A549 (cell line): ENCODE measurements at regions not wholly inside any gene's neighbourhood (a gene's known extent, or its start where the extent isn't known, plus 50 kb on each side); places are given as distances from the start of the nearest gene placed in this dataset.

ENCODE experiments used
- ATAC-seq, 2 experiments: fragments of 200-7000 bp in 1 of 2; fragments of >200 bp in 1 of 2; cut with Nextera tagmentation in 1 of 2; cut with Tn5 transposase in 1 of 2; 3 replicates each; pipeline versions ENCODE4 v1.8.0 to v1.9.1; 2018 to 2020; ENCODE audit warnings: mild to moderate bottlenecking in 1 of 2, moderate library complexity in 1 of 2
- CTCF ChIA-PET: fragments of 300-600 bp; sonication (Branson Sonifier 250); formaldehyde crosslinking; extraction: SDS; loops from one replicate; lab custom pipeline; 2021; ENCODE audit warnings: antibody characterized with exemption, inconsistent platforms; lab: Yijun Ruan, JAX
- POLR2A ChIA-PET: fragments of 350-600 bp; formaldehyde crosslinking; extraction: SDS; loops from one replicate; lab custom pipeline; 2021; ENCODE audit warnings: antibody characterized with exemption, inconsistent platforms; lab: Yijun Ruan, JAX
- DNase-seq, 2 experiments: peaks; one replicate each; pipeline versions ENCODE4 v3.0.0 to v3.0.0-alpha.2; 2011 to 2016; ENCODE audit warnings: low read depth in 1 of 2, low spot score in 1 of 2
- FAIRE-seq: peaks from 2 replicates; lab custom pipeline; 2011; peaks lifted over from hg19 to GRCh38; lab: Jason Lieb, UNC
- H3K27ac ChIP-seq, 2 experiments: fragments of >200 bp; sonication (Bioruptor Twin); formaldehyde crosslinking; 3 replicates each; pipeline ENCODE4 v1.5.1; 2016 to 2017
- H3K4me1 ChIP-seq: fragments of >200 bp; sonication (Bioruptor Twin); formaldehyde crosslinking; 3 replicates; pipeline ENCODE4 v1.6.1; 2016
- H3K4me2 ChIP-seq: fragments of >200 bp; sonication (Bioruptor Twin); formaldehyde crosslinking; 3 replicates; pipeline ENCODE4 v1.6.1; 2016
- H3K4me3 ChIP-seq: fragments of >200 bp; sonication (Bioruptor Twin); formaldehyde crosslinking; 3 replicates; pipeline ENCODE4 v1.5.1; 2016
- H3K9me3 ChIP-seq: fragments of >200 bp; sonication (Bioruptor Twin); formaldehyde crosslinking; 3 replicates; pipeline ENCODE4 v1.6.1; 2016
- ATOH8 ChIP-seq: fragments of 250-450 bp; sonication (Bioruptor Pico); IDR thresholded peaks from 2 replicates; pipeline ENCODE4 v1.5.0; 2020; ENCODE audit warnings: low read depth, mild to moderate bottlenecking, moderate library complexity
- CTCF ChIP-seq: fragments of >200 bp; sonication (Bioruptor Twin); formaldehyde crosslinking; IDR thresholded peaks from 3 replicates; pipeline ENCODE4 v1.5.1; 2016
- ESRRA ChIP-seq: fragments of 150-350 bp; IDR thresholded peaks from 2 replicates; pipeline ENCODE4 v1.6.1; 2014; ENCODE audit warnings: mild to moderate bottlenecking, low read length, borderline replicate concordance
- FOSL2 ChIP-seq, 2 experiments: fragments of 450-650 bp in 1 of 2; fragments of >200 bp in 1 of 2; sonication (Bioruptor Twin) in 1 of 2; formaldehyde crosslinking; IDR thresholded peaks; 2 replicates each; pipeline versions ENCODE4 v1.5.0 to v1.6.1; 2016 to 2020; ENCODE audit warnings: mild to moderate bottlenecking in 1 of 2, moderate library complexity in 1 of 2
- HMGXB4 ChIP-seq: fragments of 250-450 bp; sonication (Bioruptor Pico); IDR thresholded peaks from 2 replicates; pipeline ENCODE4 v1.5.0; 2021; ENCODE audit warnings: mild to moderate bottlenecking, moderate library complexity, borderline replicate concordance
- HOXA7 ChIP-seq: fragments of 250-450 bp; sonication (Bioruptor Pico); IDR thresholded peaks from 2 replicates; pipeline ENCODE4 v1.5.0; 2020; ENCODE audit warnings: mild to moderate bottlenecking, moderate library complexity
- HOXB13 ChIP-seq: fragments of 250-450 bp; sonication (Bioruptor Pico); IDR thresholded peaks from 2 replicates; pipeline ENCODE4 v1.5.0; 2020; ENCODE audit warnings: low read depth, mild to moderate bottlenecking, moderate library complexity
- MAX ChIP-seq: IDR thresholded peaks from 2 replicates; pipeline ENCODE4 v1.6.1; 2012
- MYC ChIP-seq: IDR thresholded peaks from 2 replicates; pipeline ENCODE4 v1.6.1; 2012; ENCODE audit warnings: mild to moderate bottlenecking, inconsistent platforms, low read length, improper control_type of control experiment, borderline replicate concordance
- NFE2L2 ChIP-seq: fragments of 150-350 bp; conservative IDR thresholded peaks from 2 replicates; pipeline ENCODE4 v1.6.1; 2014; ENCODE audit warnings: low read length
- PBX3 ChIP-seq: IDR thresholded peaks from 2 replicates; pipeline ENCODE4 v1.6.1; 2012
- PHF8 ChIP-seq: fragments of 200-600 bp; sonication (generic); IDR thresholded peaks from 2 replicates; pipeline ENCODE4 v1.6.1; 2016; ENCODE audit warnings: low read depth, mild to moderate bottlenecking, antibody characterized with exemption, moderate library complexity, borderline replicate concordance
- POLR2AphosphoS2 ChIP-seq: conservative IDR thresholded peaks from 2 replicates; pipeline ENCODE4 v1.6.1; 2012; ENCODE audit warnings: low read length, improper control_type of control experiment, inconsistent platforms
- REST ChIP-seq: fragments of 200-600 bp; sonication (generic); IDR thresholded peaks from 2 replicates; pipeline ENCODE4 v1.6.1; 2016; ENCODE audit warnings: antibody characterized with exemption, mild to moderate bottlenecking, moderate library complexity
- RFX5 ChIP-seq: fragments of 450-650 bp; IDR thresholded peaks from 2 replicates; pipeline ENCODE4 v1.7.1; 2014; ENCODE audit warnings: antibody characterized with exemption, mild to moderate bottlenecking, moderate library complexity
- SMC3 ChIP-seq: fragments of >200 bp; sonication (Bioruptor Twin); formaldehyde crosslinking; IDR thresholded peaks from 3 replicates; pipeline ENCODE4 v1.6.1; 2018; ENCODE audit warnings: inconsistent platforms
- WGBS: methylation state at CpG from one replicate; pipeline ENCODE4 v1.1.6; 2017; ENCODE audit errors: missing lambda C conversion rate; 5-methylcytosine and 5-hydroxymethylcytosine counted together

- TF ChIP-seq MAX (no peak), RFX5 (no peak), NFE2L2 (no peak)
- TF ChIP-seq, all 56 proteins: peak for 0
Observed at GRCh38 chr10:78531088-78531487, 497.4 kb downstream of the RPS24 start (continued).

GRCh38 chr10:78532480-78533042, 498.9 kb downstream of the RPS24 start:
- DNase-seq (no peak), ATAC-seq (no peak), FAIRE-seq (no peak)
- POLR2A ChIA-PET = no interaction called here
- Histone ChIP-seq H3K27ac (no peak overlapping the region), H3K4me2 (no peak overlapping the region), H3K4me1 (no peaks in the 10 kb centered on the region), H3K9me3 (no peaks in the 10 kb centered on the region), H3K4me3 (no peak overlapping the region)
- TF ChIP-seq MYC (no peak), HOXA7 (CRISPR knock-in tag) (no peak), HMGXB4 (CRISPR knock-in tag) (no peak), FOSL2 (IDR thresholded peaks at IDR 0.05) (no peak), FOSL2 (CRISPR knock-in tag; IDR thresholded peaks at IDR 0.05) (no peak), PBX3 (no peak), POLR2AphosphoS2 (no peak), ATOH8 (no peak), REST (no peak)
- WGBS = 66% methylated on average over 3 of the region's 3 CpGs
- CTCF ChIA-PET = interaction anchor here (1.2 kb wide), 1 partner anchor 11 kb away, joined by 4 read pairs; no protein-coding TSS in a partner anchor

GRCh38 chr10:78533098-78533497, 499.4 kb downstream of the RPS24 start:
- no peaks in the 10 kb centered on the region for H3K4me1 ChIP-seq
- no peak for FAIRE-seq
- DNase-seq = no peak
- no peaks in the 10 kb centered on the region for H3K9me3 ChIP-seq
- H3K4me2 ChIP-seq = no peak overlapping the region
- TF ChIP-seq PHF8 (no peak), ESRRA (no peak), SMC3 (no peak), CTCF (no peak), HOXB13 (CRISPR knock-in tag) (no peak)
- no peak overlapping the region for H3K4me3 ChIP-seq
- 69% methylated on average over 5 of the region's 5 CpGs for WGBS
- ChIA-PET POLR2A (no interaction called here), CTCF (interaction anchor here (1.2 kb wide), 1 partner anchor 11 kb away, joined by 4 read pairs; no protein-coding TSS in a partner anchor)
- ATAC-seq = no peak
- H3K27ac ChIP-seq = no peak overlapping the region
